Fibroblast of lung (primary cell): ENCODE measurements at regions not wholly inside any gene's neighbourhood (a gene's known extent, or its start where the extent isn't known, plus 50 kb on each side); places are given as distances from the start of the nearest gene placed in this dataset.

Experiments used
- CTCF ChIP-seq, 2 donors: IDR thresholded peaks in 1 of 2; conservative IDR thresholded peaks in 1 of 2; 1 replicate in 1 of 2; 2 replicates in 1 of 2; pipeline ENCODE4 v1.5.1; 2011 to 2012; ENCODE audit warnings: low read length in 2 of 2, control low read depth in 1 of 2, inconsistent platforms in 1 of 2, low read depth in 1 of 2, mild to moderate bottlenecking in 1 of 2
- EZH2 ChIP-seq: IDR thresholded peaks from 2 replicates; pipeline ENCODE4 v1.5.1; 2012; ENCODE audit warnings: low read length, control low read depth, mild to moderate bottlenecking; ENCODE audit errors: missing control alignments

GRCh38 chr11:93248602-93249001 lies 50.8 kb upstream of the SLC36A4 start:
- TF ChIP-seq CTCF (conservative IDR thresholded peaks at IDR 0.05 in 1 of 2, IDR thresholded peaks at IDR 0.05 in 1 of 2; ENCODE audit: low read depth in 1 of 2, low read length in 2 of 2) (peak; percentile 22 to 30), EZH2 (no peak)
